Trophoblast cell (in vitro differentiated cells and primary cell): ENCODE measurements at regions not wholly inside any gene's neighbourhood (a gene's known extent, or its start where the extent isn't known, plus 50 kb on each side); places are given as distances from the start of the nearest gene placed in this dataset.

Experiments
- DNase-seq, 2 donors: peaks; one replicate each; pipeline ENCODE4 v3.0.0-alpha.2; 2016
- H2AFZ ChIP-seq: 2 replicates; pipeline ENCODE4 v1.6.1; 2013; ENCODE audit warnings: low read length, moderate library complexity, mild to moderate bottlenecking; ENCODE audit not compliant: insufficient read depth, poor library complexity
- H2AK5ac ChIP-seq: 2 replicates; pipeline ENCODE4 v1.6.1; 2013; ENCODE audit warnings: mild to moderate bottlenecking, low read length
- H2BK120ac ChIP-seq: 2 replicates; pipeline ENCODE4 v1.6.1; 2013; ENCODE audit warnings: low read length, mild to moderate bottlenecking, moderate library complexity; ENCODE audit not compliant: insufficient read depth, poor library complexity
- H2BK12ac ChIP-seq: 2 replicates; pipeline ENCODE4 v1.6.1; 2013; ENCODE audit warnings: mild to moderate bottlenecking, low read length, moderate library complexity
- H2BK5ac ChIP-seq: 2 replicates; pipeline ENCODE4 v1.6.1; 2013; ENCODE audit warnings: low read length, low read depth, moderate library complexity, mild to moderate bottlenecking; ENCODE audit not compliant: poor library complexity
- H3K14ac ChIP-seq: 2 replicates; pipeline ENCODE4 v1.6.1; 2013; ENCODE audit warnings: mild to moderate bottlenecking, low read length
- H3K18ac ChIP-seq: 2 replicates; pipeline ENCODE4 v1.6.1; 2013; ENCODE audit warnings: mild to moderate bottlenecking, low read length
- H3K23ac ChIP-seq: 2 replicates; pipeline ENCODE4 v1.6.1; 2013; ENCODE audit warnings: low read length
- H3K27ac ChIP-seq: 2 replicates; pipeline ENCODE4 v1.5.1; 2013; ENCODE audit warnings: low read depth, mild to moderate bottlenecking, inconsistent platforms, low read length, moderate library complexity
- H3K27me3 ChIP-seq: 2 replicates; pipeline ENCODE4 v1.6.1; 2013; ENCODE audit warnings: inconsistent platforms, mild to moderate bottlenecking, low read length, moderate library complexity; ENCODE audit not compliant: insufficient read depth
- H3K36me3 ChIP-seq, 2 experiments: 1 replicate in 1 of 2; 2 replicates in 1 of 2; pipeline ENCODE4 v1.6.1; 2013; ENCODE audit warnings: low read length in 2 of 2, mild to moderate bottlenecking in 2 of 2, moderate library complexity in 1 of 2; ENCODE audit not compliant: insufficient read depth in 2 of 2, control insufficient read depth in 1 of 2
- H3K4ac ChIP-seq: 2 replicates; pipeline ENCODE4 v1.6.1; 2013; ENCODE audit warnings: low read depth, mild to moderate bottlenecking, low read length, moderate library complexity
- H3K4me1 ChIP-seq, 2 experiments: 1 replicate in 1 of 2; 2 replicates in 1 of 2; pipeline ENCODE4 v1.6.1; 2013; ENCODE audit warnings: low read length in 2 of 2, mild to moderate bottlenecking in 2 of 2, moderate library complexity in 1 of 2; ENCODE audit not compliant: insufficient read depth in 2 of 2, control insufficient read depth in 1 of 2
- H3K4me2 ChIP-seq: 2 replicates; pipeline ENCODE4 v1.6.1; 2013; ENCODE audit warnings: inconsistent platforms, mild to moderate bottlenecking, low read length, moderate library complexity
- H3K4me3 ChIP-seq: 2 replicates; pipeline ENCODE4 v1.5.1; 2013; ENCODE audit warnings: mild to moderate bottlenecking, low read depth, low read length, inconsistent platforms
- H3K79me1 ChIP-seq: one replicate; pipeline ENCODE4 v1.6.1; 2013; ENCODE audit warnings: low read length
- H3K79me2 ChIP-seq: 2 replicates; pipeline ENCODE4 v1.6.1; 2013; ENCODE audit warnings: low read length, mild to moderate bottlenecking; ENCODE audit not compliant: control insufficient read depth, insufficient read depth, poor library complexity
- H3K9ac ChIP-seq: 2 replicates; pipeline ENCODE4 v1.6.1; 2013; ENCODE audit warnings: mild to moderate bottlenecking, low read length
- H3K9me3 ChIP-seq: 2 replicates; pipeline ENCODE4 v1.6.1; 2013; ENCODE audit warnings: low read depth, mild to moderate bottlenecking, control low read depth, inconsistent platforms, low read length; ENCODE audit not compliant: insufficient read depth
- H4K12ac ChIP-seq: 2 replicates; pipeline ENCODE4 v1.6.1; 2013; ENCODE audit warnings: low read depth, mild to moderate bottlenecking, low read length, moderate library complexity
- H4K8ac ChIP-seq: 2 replicates; pipeline ENCODE4 v1.6.1; 2013; ENCODE audit warnings: low read depth, mild to moderate bottlenecking, low read length, moderate library complexity
- H4K91ac ChIP-seq: one replicate; pipeline ENCODE4 v1.6.1; 2013; ENCODE audit warnings: low read depth, mild to moderate bottlenecking, low read length, moderate library complexity
- WGBS: extraction: QIAGEN DNeasy Blood & Tissue Kit; methylation state at CpG from one replicate; pipeline ENCODE4 v1.1.7; 2013; ENCODE audit warnings: missing lambda C conversion rate; ENCODE audit not compliant: insufficient read length, insufficient coverage; ENCODE audit errors: extremely low coverage; 5-methylcytosine and 5-hydroxymethylcytosine counted together

DNA sequence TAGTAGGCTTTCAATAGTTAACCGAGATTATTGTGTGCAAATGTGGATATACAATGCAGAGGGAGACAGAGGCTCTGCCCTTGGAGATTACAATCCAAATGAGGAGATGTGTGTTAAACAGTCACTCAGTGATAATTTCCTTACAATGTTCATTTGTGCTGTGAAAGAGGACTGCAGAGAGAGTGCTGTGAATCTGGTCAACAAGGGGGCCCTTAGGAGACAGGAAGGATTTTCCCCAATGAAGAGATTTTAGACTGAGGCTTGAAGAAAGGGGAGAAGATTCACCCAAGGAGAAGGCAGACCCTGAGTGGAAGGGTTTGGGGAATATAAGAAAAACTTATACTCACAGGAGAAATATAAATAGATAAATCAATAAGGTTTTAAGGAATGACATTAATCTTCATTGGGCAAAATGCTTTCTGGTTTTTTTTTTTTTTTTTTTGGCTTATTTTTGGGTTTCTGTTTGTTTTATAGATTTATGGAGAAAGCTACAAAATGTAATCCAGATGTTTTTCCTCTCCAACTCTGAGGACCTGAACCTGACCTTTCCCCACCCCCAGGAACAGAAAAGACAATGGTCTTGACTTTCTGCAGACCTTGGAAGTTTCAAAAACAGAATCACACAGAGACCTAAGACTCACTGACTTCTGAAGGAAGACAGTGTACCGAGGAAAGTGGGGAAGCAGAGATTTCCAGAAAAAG is 151.3 kb upstream of the SERPINE2 start:
- Histone ChIP-seq H3K27ac (no peak overlapping the region), H3K4ac (no peak overlapping the region), H3K9me3 (no peaks in the 10 kb centered on the region), H3K18ac (no peak overlapping the region), H3K79me1 (no peaks in the 10 kb centered on the region), H3K9ac (no peak overlapping the region), H2AK5ac (no peak overlapping the region), H4K8ac (no peak overlapping the region), H3K23ac (no peak overlapping the region), H2BK5ac (no peak overlapping the region), H3K14ac (no peak overlapping the region), H3K4me1 (no peaks in the 10 kb centered on the region), H3K4me3 (no peak overlapping the region), H2BK12ac (no peak overlapping the region), H4K91ac (no peak overlapping the region), H3K36me3 (no peaks in the 10 kb centered on the region), H3K79me2 (no peaks in the 10 kb centered on the region), H2BK120ac (no peak overlapping the region), H3K27me3 (no peaks in the 10 kb centered on the region), H4K12ac (no peak overlapping the region), H3K4me2 (no peak overlapping the region), H2AFZ (no peak overlapping the region)
- DNase-seq: no peak
- WGBS: no CpG with 5 or more reads among the region's 2 CpGs

- no peak overlapping the region for H4K12ac ChIP-seq
- H3K14ac ChIP-seq: no peak overlapping the region
- H2BK120ac ChIP-seq: no peak overlapping the region
- no peak overlapping the region for H4K8ac ChIP-seq
- no peak overlapping the region for H4K91ac ChIP-seq
- H2AK5ac ChIP-seq: no peak overlapping the region
- no peaks in the 10 kb centered on the region for H3K4me1 ChIP-seq
- no peak overlapping the region for H2BK12ac ChIP-seq
- H3K27me3 ChIP-seq: no peaks in the 10 kb centered on the region
- no peak overlapping the region for H3K4me3 ChIP-seq
- no peak for DNase-seq
- no peaks in the 10 kb centered on the region for H3K9me3 ChIP-seq
- no peak overlapping the region for H3K18ac ChIP-seq
- no peak overlapping the region for H2AFZ ChIP-seq
- no CpG with 5 or more reads among the region's 1 CpG for WGBS
- H3K27ac ChIP-seq: no peak overlapping the region
- H3K4me2 ChIP-seq: no peak overlapping the region
- no peaks in the 10 kb centered on the region for H3K36me3 ChIP-seq
- H2BK5ac ChIP-seq: no peak overlapping the region
- no peak overlapping the region for H3K23ac ChIP-seq
- no peaks in the 10 kb centered on the region for H3K79me1 ChIP-seq
- H3K4ac ChIP-seq: no peak overlapping the region
- H3K9ac ChIP-seq: no peak overlapping the region
- no peaks in the 10 kb centered on the region for H3K79me2 ChIP-seq
Observed at GRCh38 chr2:224187220-224187619, 148.1 kb upstream of the SERPINE2 start.

GRCh38 chr2:224185023-224185601 is 146.0 kb upstream of the SERPINE2 start:
- Histone ChIP-seq H3K4me2 (no peak overlapping the region), H3K27ac (no peak overlapping the region), H3K79me2 (no peaks in the 10 kb centered on the region), H3K27me3 (no peaks in the 10 kb centered on the region), H4K12ac (no peak overlapping the region), H3K23ac (no peak overlapping the region), H2AK5ac (no peak overlapping the region), H3K4ac (no peak overlapping the region), H3K14ac (no peak overlapping the region), H3K4me3 (no peak overlapping the region), H3K4me1 (no peaks in the 10 kb centered on the region), H2AFZ (no peak overlapping the region), H4K8ac (no peak overlapping the region), H2BK12ac (no peak overlapping the region), H3K18ac (no peak overlapping the region), H2BK120ac (no peak overlapping the region), H2BK5ac (no peak overlapping the region), H3K9me3 (peaks cover 3% of the 10 kb centered on the region), H3K36me3 (no peaks in the 10 kb centered on the region), H3K9ac (no peak overlapping the region), H4K91ac (no peak overlapping the region), H3K79me1 (no peaks in the 10 kb centered on the region)
- WGBS: no CpG with 5 or more reads among the region's 4 CpGs
- no peak for DNase-seq

- no peak overlapping the region for H3K4me3 ChIP-seq
- H3K27me3 ChIP-seq: no peaks in the 10 kb centered on the region
- no peaks in the 10 kb centered on the region for H3K79me1 ChIP-seq
- H2AK5ac ChIP-seq: no peak overlapping the region
- H3K4ac ChIP-seq: no peak overlapping the region
- no peaks in the 10 kb centered on the region for H3K4me1 ChIP-seq
- no peak overlapping the region for H3K23ac ChIP-seq
- H3K36me3 ChIP-seq: no peaks in the 10 kb centered on the region
- no peak overlapping the region for H3K27ac ChIP-seq
- H3K14ac ChIP-seq: no peak overlapping the region
- H3K4me2 ChIP-seq: no peak overlapping the region
- no peak for DNase-seq
- H3K79me2 ChIP-seq: no peaks in the 10 kb centered on the region
- H4K12ac ChIP-seq: no peak overlapping the region
- no CpG with 5 or more reads among the region's 3 CpGs for WGBS
- H4K91ac ChIP-seq: no peak overlapping the region
- no peak overlapping the region for H3K9ac ChIP-seq
- no peak overlapping the region for H4K8ac ChIP-seq
- H2BK5ac ChIP-seq: no peak overlapping the region
- peaks cover 3% of the 10 kb centered on the region for H3K9me3 ChIP-seq
- H2BK12ac ChIP-seq: no peak overlapping the region
- no peak overlapping the region for H3K18ac ChIP-seq
- H2BK120ac ChIP-seq: no peak overlapping the region
- H2AFZ ChIP-seq: no peak overlapping the region
Observed at GRCh38 chr2:224183086-224183485, 144.0 kb upstream of the SERPINE2 start.
